K562 (cell line): ENCODE measurements at regions not wholly inside any gene's neighbourhood (a gene's known extent, or its start where the extent isn't known, plus 50 kb on each side); places are given as distances from the start of the nearest gene placed in this dataset.
"Not testable (repeated sequence)": the region's sequence is repeated elsewhere in the genome, so short reads cannot be mapped to it uniquely, and the experiment has no call there.

ENCODE experiments used
- CBX2 ChIP-seq: fragments of 200-600 bp; sonication (generic); IDR thresholded peaks from one replicate; pipeline ENCODE4 v1.6.1; 2012; ENCODE audit warnings: mild to moderate bottlenecking, low read length, inconsistent platforms; ENCODE audit not compliant: insufficient read depth, poor library complexity, severe bottlenecking
- CTCF ChIP-seq, 3 experiments: IDR thresholded peaks in 2 of 3; conservative IDR thresholded peaks in 1 of 3; 2 replicates each; pipeline ENCODE4 v1.5.1; 2011 to 2012; ENCODE audit warnings: low read length in 3 of 3, mild to moderate bottlenecking in 3 of 3, control low read depth in 2 of 3, improper control_type of control experiment in 1 of 3, inconsistent platforms in 1 of 3, low read depth in 1 of 3, mixed read lengths in 1 of 3, moderate library complexity in 1 of 3; ENCODE audit not compliant: insufficient read depth in 2 of 3
- E2F6 ChIP-seq, 2 experiments: IDR thresholded peaks; 2 replicates each; pipeline ENCODE4 v1.6.1; 2011; ENCODE audit warnings: borderline replicate concordance in 1 of 2, control low read depth in 1 of 2, low read depth in 1 of 2, low read length in 1 of 2, mild to moderate bottlenecking in 1 of 2, mixed read lengths in 1 of 2, moderate library complexity in 1 of 2; ENCODE audit not compliant: insufficient read depth in 1 of 2, insufficient read length in 1 of 2, poor library complexity in 1 of 2, severe bottlenecking in 1 of 2; ENCODE audit errors: extremely low read depth in 1 of 2
- KLF1 ChIP-seq: fragments of 450-650 bp; IDR thresholded peaks from 2 replicates; pipeline ENCODE4 v1.6.1; 2016; ENCODE audit warnings: missing genetic modification characterization, missing compliant biosample characterization
- KLF10 ChIP-seq: fragments of 250-450 bp; sonication (Bioruptor Pico); IDR thresholded peaks from 2 replicates; pipeline ENCODE4 v1.6.1; 2021; ENCODE audit warnings: matching md5 sums
- MTA3 ChIP-seq: fragments of 450-650 bp; formaldehyde crosslinking; IDR thresholded peaks from 2 replicates; pipeline ENCODE4 v1.6.1; 2017; ENCODE audit warnings: mild to moderate bottlenecking, borderline replicate concordance
- POLR2AphosphoS5 ChIP-seq: IDR thresholded peaks from 2 replicates; pipeline ENCODE4 v1.6.1; 2011; ENCODE audit warnings: mild to moderate bottlenecking, low read depth, low read length, moderate library complexity; ENCODE audit not compliant: control insufficient read depth, insufficient read depth
- SMAD4 ChIP-seq: fragments of 250-450 bp; sonication (Bioruptor Pico); conservative IDR thresholded peaks from 2 replicates; pipeline ENCODE4 v1.8.0; 2021; ENCODE audit warnings: inconsistent platforms, mild to moderate bottlenecking, moderate library complexity
- ZNF143 ChIP-seq: sonication (generic); formaldehyde crosslinking; IDR thresholded peaks from 2 replicates; pipeline ENCODE4 v1.9.0; 2022; ENCODE audit warnings: mild to moderate bottlenecking, missing genetic modification reagents
- TF ChIP-seq, protein P1 (sequence below): IDR thresholded peaks from 3 replicates; pipeline ENCODE4 v1.6.1; 2011; ENCODE audit warnings: borderline replicate concordance, mild to moderate bottlenecking; ENCODE audit not compliant: insufficient read length, insufficient read depth
- TF ChIP-seq, protein P2 (sequence below): fragments of 250-450 bp; sonication (Bioruptor Pico); IDR thresholded peaks from 2 replicates; pipeline ENCODE4 v1.5.1; 2021; ENCODE audit warnings: mild to moderate bottlenecking

DNA sequence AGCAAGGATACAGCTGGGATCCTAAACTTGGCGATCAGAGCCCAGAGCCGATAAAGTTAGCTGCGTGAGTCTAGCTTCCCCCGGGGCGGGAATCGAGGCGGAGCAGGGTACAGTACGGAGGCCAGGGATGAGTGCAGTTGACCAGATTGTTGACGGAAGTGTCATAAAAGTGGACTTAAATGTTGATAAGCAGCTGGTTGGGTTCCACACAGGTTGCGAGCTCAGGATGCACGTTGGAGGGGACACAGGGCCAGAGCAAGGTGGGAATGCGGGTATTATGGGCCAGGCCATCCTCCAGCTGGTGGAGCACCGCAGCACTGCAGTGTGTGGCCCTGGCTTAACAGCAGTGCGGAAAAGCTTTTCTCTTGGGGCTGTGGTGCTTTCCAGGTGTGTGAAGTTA, 76.0 kb upstream of the PZP start:
- not testable (repeated sequence) for TF ChIP-seq MTA3; KLF1 (tag); E2F6 (IDR thresholded peaks at IDR 0.05; ENCODE audit: borderline replicate concordance in 1 of 2, extremely low read depth in 1 of 2, insufficient read depth in 1 of 2, insufficient read length in 1 of 2, low read depth in 1 of 2, low read length in 1 of 2, poor library complexity in 1 of 2, severe bottlenecking in 1 of 2); CTCF (IDR thresholded peaks at IDR 0.05 in 2 of 3, conservative IDR thresholded peaks at IDR 0.05 in 1 of 3; ENCODE audit: insufficient read depth in 2 of 3, low read depth in 1 of 3, low read length in 3 of 3); KLF10 (CRISPR knock-in tag); SMAD4 (CRISPR knock-in tag); POLR2AphosphoS5; CBX2; ZNF143 (CRISPR knock-in tag)
- TF ChIP-seq, protein P1, sequence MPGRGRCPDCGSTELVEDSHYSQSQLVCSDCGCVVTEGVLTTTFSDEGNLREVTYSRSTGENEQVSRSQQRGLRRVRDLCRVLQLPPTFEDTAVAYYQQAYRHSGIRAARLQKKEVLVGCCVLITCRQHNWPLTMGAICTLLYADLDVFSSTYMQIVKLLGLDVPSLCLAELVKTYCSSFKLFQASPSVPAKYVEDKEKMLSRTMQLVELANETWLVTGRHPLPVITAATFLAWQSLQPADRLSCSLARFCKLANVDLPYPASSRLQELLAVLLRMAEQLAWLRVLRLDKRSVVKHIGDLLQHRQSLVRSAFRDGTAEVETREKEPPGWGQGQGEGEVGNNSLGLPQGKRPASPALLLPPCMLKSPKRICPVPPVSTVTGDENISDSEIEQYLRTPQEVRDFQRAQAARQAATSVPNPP, result not testable (repeated sequence)
- TF ChIP-seq, protein P2, sequence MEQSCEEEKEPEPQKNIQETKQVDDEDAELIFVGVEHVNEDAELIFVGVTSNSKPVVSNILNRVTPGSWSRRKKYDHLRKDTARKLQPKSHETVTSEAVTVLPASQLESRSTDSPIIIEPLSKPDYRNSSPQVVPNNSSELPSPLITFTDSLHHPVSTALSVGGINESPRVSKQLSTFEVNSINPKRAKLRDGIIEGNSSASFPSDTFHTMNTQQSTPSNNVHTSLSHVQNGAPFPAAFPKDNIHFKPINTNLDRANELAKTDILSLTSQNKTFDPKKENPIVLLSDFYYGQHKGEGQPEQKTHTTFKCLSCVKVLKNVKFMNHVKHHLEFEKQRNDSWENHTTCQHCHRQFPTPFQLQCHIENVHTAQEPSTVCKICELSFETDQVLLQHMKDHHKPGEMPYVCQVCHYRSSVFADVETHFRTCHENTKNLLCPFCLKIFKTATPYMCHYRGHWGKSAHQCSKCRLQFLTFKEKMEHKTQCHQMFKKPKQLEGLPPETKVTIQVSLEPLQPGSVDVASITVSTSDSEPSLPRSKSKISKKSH, result not testable (repeated sequence)
